ENCODE measurements at regions not wholly inside any gene's neighbourhood (a gene's known extent, or its start where the extent isn't known, plus 50 kb on each side); places are given as distances from the start of the nearest gene placed in this dataset.

DNA sequence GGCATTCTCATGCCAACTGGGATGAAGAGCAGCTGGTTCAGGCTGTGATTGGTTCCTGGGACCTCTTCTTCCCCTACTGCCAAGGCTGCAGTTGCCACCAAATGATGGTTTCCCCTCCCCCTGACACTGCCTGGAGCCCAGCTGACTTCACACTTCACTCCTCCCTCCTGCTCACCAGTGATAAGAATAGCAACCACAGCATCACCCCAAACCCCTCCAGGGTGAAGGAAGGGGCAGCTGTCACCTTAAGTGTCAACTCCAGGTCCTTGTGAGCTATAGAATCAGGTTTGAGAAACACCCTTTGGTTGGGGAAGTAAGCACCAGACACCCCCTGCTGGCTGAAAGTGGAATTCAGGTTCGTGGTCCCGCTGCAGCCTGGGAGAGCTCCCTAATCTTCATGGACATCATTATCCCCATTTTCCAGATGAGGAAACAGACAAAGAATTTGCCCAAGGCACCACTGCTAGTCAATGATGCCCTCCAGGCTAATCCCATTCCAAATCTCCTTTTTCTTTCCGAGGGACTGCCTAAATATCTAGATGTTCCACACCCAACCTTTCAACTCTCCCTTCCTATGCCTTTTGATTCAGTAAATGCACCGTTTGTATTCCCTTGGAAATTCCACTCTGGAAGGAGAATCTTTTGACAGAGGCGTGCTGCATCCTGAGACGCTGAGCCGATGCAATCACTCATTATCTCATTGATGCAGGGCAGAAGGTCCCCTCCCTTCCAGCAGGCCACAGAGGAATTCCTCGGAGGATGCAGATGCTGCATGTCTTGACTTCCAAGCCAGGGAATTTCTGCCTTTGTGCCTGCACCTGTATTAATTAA lies 50.6 kb upstream of the UQCRFS1 start:
- Mint-ChIP-seq H3K4me3 (no peak overlapping the region), H3K27ac (no peak overlapping the region), H3K9me3 (no peaks in the 10 kb centered on the region), H3K4me1 (no peaks in the 10 kb centered on the region), H3K27me3 (peaks cover 21% of the 10 kb centered on the region), H3K36me3 (no peaks in the 10 kb centered on the region)
- DNase-seq = peak; percentile 69
- CTCF ChIA-PET = interaction anchor here (0.7 to 2.4 kb wide), 18 partner anchors 9 to 526 kb away, joined by 3 to 10 read pairs (median 4); no protein-coding TSS in a partner anchor

- Mint-ChIP-seq H3K27ac (no peak overlapping the region), H3K36me3 (no peaks in the 10 kb centered on the region), H3K9me3 (no peaks in the 10 kb centered on the region), H3K4me3 (no peak overlapping the region), H3K27me3 (peaks cover 31% of the 10 kb centered on the region), H3K4me1 (no peaks in the 10 kb centered on the region)
- DNase-seq = no peak
- CTCF ChIA-PET = no interaction called here
These were observed 51.9 kb upstream of the UQCRFS1 start for GRCh38 chr19:29264897-29265296.

DNA sequence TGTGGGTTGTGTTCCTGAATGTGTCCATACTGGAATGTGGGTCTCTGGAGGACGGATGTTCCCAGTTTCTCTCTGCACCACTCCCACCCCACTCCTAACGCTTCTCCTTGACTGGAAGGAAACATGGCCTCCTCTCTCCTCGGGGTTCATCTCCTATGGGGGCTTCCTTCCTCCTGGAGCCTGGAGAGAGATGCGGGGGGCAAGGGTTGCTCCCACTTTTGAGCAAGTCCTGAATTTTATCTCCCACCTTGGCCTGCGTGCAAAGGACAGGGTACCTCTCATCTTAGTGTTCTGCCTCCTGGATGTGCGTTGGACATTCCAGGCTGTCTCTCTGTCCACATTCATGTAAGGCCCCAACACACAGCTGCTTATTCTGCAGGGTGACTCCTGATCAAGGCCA lies 52.5 kb upstream of the UQCRFS1 start:
- no peaks in the 10 kb centered on the region for H3K4me1 Mint-ChIP-seq
- H3K4me3 Mint-ChIP-seq = no peak overlapping the region
- no peaks in the 10 kb centered on the region for H3K36me3 Mint-ChIP-seq
- no peaks in the 10 kb centered on the region for H3K9me3 Mint-ChIP-seq
- H3K27ac Mint-ChIP-seq = no peak overlapping the region
- peaks cover 31% of the 10 kb centered on the region for H3K27me3 Mint-ChIP-seq
- DNase-seq = no peak
- CTCF ChIA-PET = interaction anchor here (1.3 kb wide), 1 partner anchor 529 kb away, joined by 5 read pairs; no protein-coding TSS in a partner anchor

- Mint-ChIP-seq H3K36me3 (no peaks in the 10 kb centered on the region), H3K4me3 (no peak overlapping the region), H3K27ac (no peak overlapping the region), H3K9me3 (no peaks in the 10 kb centered on the region), H3K27me3 (peaks cover 32% of the 10 kb centered on the region), H3K4me1 (no peaks in the 10 kb centered on the region)
- DNase-seq = no peak
- CTCF ChIA-PET = interaction anchor here (1.3 kb wide), 1 partner anchor 529 kb away, joined by 5 read pairs; no protein-coding TSS in a partner anchor
These were observed 53.0 kb upstream of the UQCRFS1 start for GRCh38 chr19:29266001-29266400.

- no peaks in the 10 kb centered on the region for H3K4me1 Mint-ChIP-seq
- peaks cover 37% of the 10 kb centered on the region for H3K27me3 Mint-ChIP-seq
- DNase-seq = no peak
- CTCF ChIA-PET = interaction anchor here (1.3 kb wide), 1 partner anchor 530 kb away, joined by 5 read pairs; no protein-coding TSS in a partner anchor
- H3K9me3 Mint-ChIP-seq = no peaks in the 10 kb centered on the region
- no peaks in the 10 kb centered on the region for H3K36me3 Mint-ChIP-seq
- no peak overlapping the region for H3K27ac Mint-ChIP-seq
- no peak overlapping the region for H3K4me3 Mint-ChIP-seq
These were observed 53.7 kb upstream of the UQCRFS1 start for GRCh38 chr19:29266603-29267002.

DNA sequence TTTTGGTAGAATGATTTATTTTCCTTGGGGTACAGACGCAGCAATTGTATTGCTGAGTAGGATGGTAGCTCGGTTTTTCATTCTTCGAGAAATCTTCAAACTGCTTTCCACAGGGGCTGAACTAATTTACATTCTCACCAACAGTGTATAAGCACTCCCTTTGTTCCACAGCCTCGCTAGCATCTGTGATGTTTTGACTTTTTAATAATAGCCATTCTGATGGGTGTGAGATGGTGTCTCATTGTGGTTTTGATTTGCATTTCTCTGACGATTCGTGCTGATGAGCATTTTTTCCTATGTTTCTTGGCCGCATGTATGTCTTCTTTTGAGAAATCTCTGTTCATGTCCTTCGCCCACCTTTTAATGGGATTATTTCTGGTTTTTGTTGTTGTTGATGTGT lies 54.8 kb upstream of the UQCRFS1 start:
- no peak for DNase-seq
- H3K27ac Mint-ChIP-seq = no peak overlapping the region
- H3K4me1 Mint-ChIP-seq = no peaks in the 10 kb centered on the region
- H3K9me3 Mint-ChIP-seq = no peaks in the 10 kb centered on the region
- no peaks in the 10 kb centered on the region for H3K36me3 Mint-ChIP-seq
- CTCF ChIA-PET = no interaction called here
- no peak overlapping the region for H3K4me3 Mint-ChIP-seq
- H3K27me3 Mint-ChIP-seq = peaks cover 37% of the 10 kb centered on the region

DNA sequence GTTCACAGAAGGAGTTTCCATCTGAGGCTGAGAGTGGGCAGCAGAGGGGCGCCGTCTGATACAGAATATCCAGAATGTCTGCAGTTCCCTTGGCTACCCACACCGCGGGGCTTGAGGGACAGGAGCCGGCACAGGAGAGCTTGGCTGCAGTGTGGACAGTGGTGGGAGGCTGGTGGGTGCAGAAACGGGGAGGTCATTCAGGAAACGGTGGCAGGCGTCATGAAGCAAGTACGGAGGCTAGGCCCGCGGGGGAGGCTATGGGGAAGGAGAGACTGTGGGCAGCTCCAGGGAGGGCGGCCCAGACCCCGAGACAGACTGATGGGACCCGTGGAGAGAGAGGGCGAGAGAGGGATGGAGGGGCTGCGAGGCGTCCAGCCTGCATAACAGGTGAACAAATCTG lies 55.2 kb upstream of the UQCRFS1 start:
- Mint-ChIP-seq H3K36me3 (no peaks in the 10 kb centered on the region), H3K27me3 (peaks cover 36% of the 10 kb centered on the region), H3K27ac (no peak overlapping the region), H3K9me3 (no peaks in the 10 kb centered on the region), H3K4me3 (no peak overlapping the region), H3K4me1 (no peaks in the 10 kb centered on the region)
- no peak for DNase-seq
- CTCF ChIA-PET = no interaction called here

DNA sequence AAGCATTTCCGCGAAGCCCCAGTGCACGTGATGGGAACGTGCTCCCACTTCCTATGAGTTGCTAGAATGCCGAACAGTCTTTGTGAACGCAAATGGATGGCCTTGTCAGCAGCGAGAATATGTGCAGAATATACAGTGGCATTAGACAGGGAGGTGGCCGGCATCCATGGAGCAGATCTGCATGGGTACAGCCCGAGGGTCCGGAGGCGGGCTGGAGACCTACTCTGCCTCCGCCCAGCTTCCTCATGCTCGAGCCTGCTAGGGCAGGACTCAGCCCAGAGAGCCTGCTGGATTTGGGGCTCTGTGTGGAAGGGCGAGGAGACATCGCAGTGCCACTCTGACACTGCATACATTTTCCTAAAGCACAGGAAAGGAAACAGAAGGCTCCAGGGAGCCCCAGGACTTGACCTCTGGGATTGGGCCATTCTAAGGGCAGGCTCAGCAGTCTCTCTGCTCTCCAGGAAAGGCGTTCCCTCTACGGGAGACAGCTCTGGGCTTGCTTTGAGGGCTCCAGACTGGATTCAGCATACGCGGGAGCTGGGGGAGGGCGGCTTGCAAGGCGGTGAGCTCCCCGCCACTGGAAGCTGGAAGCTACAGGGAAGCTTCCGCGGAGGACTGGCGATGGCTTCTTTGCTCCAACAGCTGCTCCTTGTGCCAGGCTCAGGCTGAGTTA lies 55.9 kb upstream of the UQCRFS1 start:
- H3K4me3 Mint-ChIP-seq = no peak overlapping the region
- H3K27me3 Mint-ChIP-seq = peaks cover 29% of the 10 kb centered on the region
- CTCF ChIA-PET = no interaction called here
- H3K27ac Mint-ChIP-seq = no peak overlapping the region
- no peak for DNase-seq
- H3K4me1 Mint-ChIP-seq = no peaks in the 10 kb centered on the region
- no peaks in the 10 kb centered on the region for H3K36me3 Mint-ChIP-seq
- H3K9me3 Mint-ChIP-seq = no peaks in the 10 kb centered on the region

- H3K4me1 Mint-ChIP-seq = no peaks in the 10 kb centered on the region
- H3K4me3 Mint-ChIP-seq = no peak overlapping the region
- no peaks in the 10 kb centered on the region for H3K9me3 Mint-ChIP-seq
- no peak for DNase-seq
- peaks cover 28% of the 10 kb centered on the region for H3K27me3 Mint-ChIP-seq
- CTCF ChIA-PET = no interaction called here
- H3K27ac Mint-ChIP-seq = no peak overlapping the region
- H3K36me3 Mint-ChIP-seq = no peaks in the 10 kb centered on the region
These were observed 56.7 kb upstream of the UQCRFS1 start for GRCh38 chr19:29269641-29270040.

DNA sequence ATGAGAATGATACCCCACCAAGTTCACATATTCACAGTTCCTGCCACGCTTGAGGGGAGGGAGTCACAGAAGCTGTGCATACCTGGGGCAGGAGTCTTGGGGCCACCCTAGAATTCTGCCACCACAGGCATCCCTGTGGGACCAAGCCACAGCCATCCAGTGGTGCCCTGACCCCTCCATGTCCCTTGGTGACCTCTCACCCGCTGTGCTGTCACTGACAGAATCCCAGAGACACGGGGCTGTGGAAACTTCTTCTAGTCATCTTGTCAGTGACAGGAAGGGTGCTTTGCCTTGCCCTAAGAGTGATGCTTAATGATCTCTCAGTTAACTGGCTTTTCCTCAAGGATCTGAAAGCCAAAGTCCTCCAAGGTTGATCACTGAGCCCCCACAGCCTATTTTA lies 58.4 kb upstream of the UQCRFS1 start:
- Mint-ChIP-seq H3K27me3 (peaks cover 24% of the 10 kb centered on the region), H3K4me1 (no peaks in the 10 kb centered on the region), H3K27ac (no peak overlapping the region), H3K4me3 (no peak overlapping the region), H3K36me3 (no peaks in the 10 kb centered on the region), H3K9me3 (no peaks in the 10 kb centered on the region)
- no peak for DNase-seq
- CTCF ChIA-PET = no interaction called here

- CTCF ChIA-PET = interaction anchor here (1.9 kb wide), 1 partner anchor 8 kb away, joined by 10 read pairs; no protein-coding TSS in a partner anchor
- no peaks in the 10 kb centered on the region for H3K36me3 Mint-ChIP-seq
These were observed 59.0 kb upstream of the UQCRFS1 start for GRCh38 chr19:29271911-29272310.

DNA sequence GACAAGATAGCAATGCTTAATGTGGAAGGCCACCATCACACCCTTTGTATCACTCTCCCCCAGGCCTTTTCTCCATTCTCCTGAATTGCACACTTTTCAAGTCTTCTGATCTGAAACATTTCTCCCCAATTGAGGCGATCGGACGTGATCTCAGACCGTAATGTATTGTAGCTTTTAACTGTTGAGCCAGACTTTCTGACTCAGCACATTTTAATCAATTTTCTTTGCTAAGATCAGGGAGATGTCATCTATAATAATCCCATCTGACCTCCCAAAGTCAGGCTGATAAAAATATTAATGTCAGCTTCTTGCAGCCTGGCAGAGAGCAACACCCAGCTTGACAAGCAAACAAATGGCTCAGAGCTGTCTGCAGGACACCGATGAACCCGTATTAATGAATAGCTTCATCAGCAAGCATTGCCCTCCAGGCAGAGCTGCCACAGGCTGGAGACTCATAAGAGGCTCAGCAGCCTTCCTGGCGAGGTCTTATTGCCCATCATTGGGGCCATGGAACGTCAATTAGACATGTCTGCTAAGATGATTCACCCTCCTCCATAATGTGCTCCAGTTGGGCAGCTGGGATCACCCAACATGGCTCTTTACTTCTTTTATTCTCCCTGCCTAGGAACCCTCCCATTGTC lies 60.2 kb upstream of the UQCRFS1 start:
- no peak for DNase-seq
- no peaks in the 10 kb centered on the region for H3K36me3 Mint-ChIP-seq
- no peaks in the 10 kb centered on the region for H3K9me3 Mint-ChIP-seq
- H3K4me1 Mint-ChIP-seq = peaks cover 10% of the 10 kb centered on the region
- CTCF ChIA-PET = interaction anchor here (1.9 kb wide), 1 partner anchor 10 kb away, joined by 10 read pairs; no protein-coding TSS in a partner anchor
- H3K4me3 Mint-ChIP-seq = no peak overlapping the region
- peaks cover 23% of the 10 kb centered on the region for H3K27me3 Mint-ChIP-seq
- H3K27ac Mint-ChIP-seq = no peak overlapping the region

More at GRCh38 chr19:29271911-29272310, 59.0 kb upstream of the UQCRFS1 start:
- Mint-ChIP-seq H3K27ac (no peak overlapping the region), H3K9me3 (no peaks in the 10 kb centered on the region), H3K4me1 (peaks cover 2% of the 10 kb centered on the region), H3K27me3 (peaks cover 26% of the 10 kb centered on the region), H3K4me3 (no peak overlapping the region)
- DNase-seq = no peak

GRCh38 chr19:29275266-29275665 lies 62.3 kb upstream of the UQCRFS1 start:
- no peak overlapping the region for H3K27ac Mint-ChIP-seq
- H3K27me3 Mint-ChIP-seq = peaks cover 9% of the 10 kb centered on the region
- no peaks in the 10 kb centered on the region for H3K36me3 Mint-ChIP-seq
- CTCF ChIA-PET = no interaction called here
- no peak for DNase-seq
- H3K4me3 Mint-ChIP-seq = no peak overlapping the region
- H3K9me3 Mint-ChIP-seq = no peaks in the 10 kb centered on the region
- H3K4me1 Mint-ChIP-seq = peaks cover 10% of the 10 kb centered on the region

DNA sequence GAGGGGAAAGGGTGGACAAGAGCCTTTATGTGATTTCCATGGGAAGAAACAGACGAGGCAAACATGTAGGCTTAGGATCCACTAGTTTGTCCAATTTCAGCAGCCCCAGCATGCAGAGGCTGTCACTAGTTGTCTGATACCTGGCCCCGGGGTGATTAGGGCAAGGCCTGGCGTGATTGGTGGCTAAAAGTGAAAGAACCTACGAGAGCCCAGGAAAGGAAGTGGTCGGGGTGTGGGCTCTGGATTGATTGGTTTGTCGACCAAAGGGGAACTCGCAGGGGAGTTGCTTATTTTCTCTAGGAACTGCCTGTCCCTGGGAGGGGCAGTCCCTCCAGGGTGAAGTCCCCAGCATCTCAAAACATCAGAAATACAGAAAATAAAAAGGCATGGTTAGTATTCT lies 64.2 kb upstream of the UQCRFS1 start:
- CTCF ChIA-PET = interaction anchor here (0.6 kb wide), 1 partner anchor 13 kb away, joined by 5 read pairs; no protein-coding TSS in a partner anchor
- Mint-ChIP-seq H3K36me3 (no peaks in the 10 kb centered on the region), H3K4me3 (no peak overlapping the region), H3K27ac (peak overlapping the region; percentile 35), H3K27me3 (peaks cover 3% of the 10 kb centered on the region), H3K9me3 (no peaks in the 10 kb centered on the region), H3K4me1 (peaks cover 10% of the 10 kb centered on the region)
- peak; percentile 70 for DNase-seq
